H1 (cell line): ENCODE measurements at regions not wholly inside any gene's neighbourhood (a gene's known extent, or its start where the extent isn't known, plus 50 kb on each side); places are given as distances from the start of the nearest gene placed in this dataset.

ENCODE experiments used
- CTCF ChIA-PET: fragments of 300-600 bp; sonication (Branson Sonifier 250); formaldehyde crosslinking; loops from one replicate; lab custom pipeline; 2021; ENCODE audit not compliant: partially characterized antibody; lab: Charles Lee
- POLR2A ChIA-PET: fragments of 300-600 bp; sonication (Branson Sonifier 250); formaldehyde crosslinking; loops from one replicate; lab custom pipeline; 2021; ENCODE audit warnings: inconsistent platforms; ENCODE audit not compliant: partially characterized antibody; lab: Charles Lee
- DNase-seq, 2 experiments: peaks; one replicate each; pipeline versions ENCODE4 v3.0.0 to v3.0.0-alpha.2; 2010 to 2022; ENCODE audit warnings: low spot score in 2 of 2, low read depth in 1 of 2, mixed read lengths in 1 of 2
- FAIRE-seq: peaks from 2 replicates; lab custom pipeline; 2011; peaks lifted over from hg19 to GRCh38; lab: Jason Lieb, UNC
- H2AFZ ChIP-seq: 2 replicates; pipeline ENCODE4 v1.8.1; 2012; ENCODE audit warnings: low read length, inconsistent platforms
- H2AK5ac ChIP-seq: 2 replicates; pipeline ENCODE4 v1.6.1; 2013; ENCODE audit warnings: low read depth, low read length
- H2BK120ac ChIP-seq: replicated peaks from 2 replicates; pipeline ENCODE3; 2013; ENCODE audit warnings: low read depth, low read length, inconsistent platforms
- H2BK12ac ChIP-seq: 2 replicates; pipeline ENCODE4 v1.6.1; 2013; ENCODE audit warnings: low read depth, low read length
- H2BK15ac ChIP-seq: 2 replicates; pipeline ENCODE4 v1.6.1; 2013; ENCODE audit warnings: low read length
- H2BK20ac ChIP-seq: 2 replicates; pipeline ENCODE4 v1.6.1; 2013; ENCODE audit warnings: low read length
- H2BK5ac ChIP-seq: 2 replicates; pipeline ENCODE4 v1.6.1; 2013; ENCODE audit warnings: low read depth, low read length
- H3K14ac ChIP-seq: 2 replicates; pipeline ENCODE4 v1.6.1; 2013; ENCODE audit warnings: inconsistent platforms; ENCODE audit not compliant: insufficient read length
- H3K18ac ChIP-seq: 2 replicates; pipeline ENCODE4 v1.6.1; 2013; ENCODE audit warnings: low read length; ENCODE audit errors: extremely low read depth
- H3K23ac ChIP-seq: 2 replicates; pipeline ENCODE4 v1.6.1; 2013; ENCODE audit warnings: inconsistent platforms; ENCODE audit not compliant: insufficient read length
- H3K23me2 ChIP-seq: 2 replicates; pipeline ENCODE4 v1.6.1; 2013; ENCODE audit warnings: low read depth, low read length
- H3K27ac ChIP-seq: 2 replicates; pipeline ENCODE4 v1.6.1; 2011; ENCODE audit warnings: low read depth, low read length, inconsistent platforms
- H3K27me3 ChIP-seq, 4 experiments: replicated peaks in 1 of 4; 1 replicate in 1 of 4; 2 replicates in 3 of 4; pipeline versions ENCODE4 v1.6.1 to v1.8.1; 2011 to 2013; ENCODE audit warnings: low read length in 3 of 4, mild to moderate bottlenecking in 3 of 4, inconsistent platforms in 2 of 4, mixed read lengths in 2 of 4, moderate library complexity in 1 of 4; ENCODE audit not compliant: control insufficient read depth in 3 of 4, insufficient read depth in 3 of 4; ENCODE audit errors: extremely low read depth in 1 of 4
- H3K36me3 ChIP-seq, 4 experiments: 2 replicates each; pipeline versions ENCODE4 v1.6.1 to v1.8.1; 2011 to 2013; ENCODE audit warnings: mild to moderate bottlenecking in 4 of 4, low read length in 3 of 4, moderate library complexity in 2 of 4, control low read depth in 1 of 4, inconsistent platforms in 1 of 4; ENCODE audit not compliant: insufficient read depth in 4 of 4, control insufficient read depth in 2 of 4
- H3K4ac ChIP-seq: replicated peaks from 2 replicates; pipeline ENCODE3; 2013; ENCODE audit warnings: low read length, low read depth, mixed read lengths, inconsistent platforms; ENCODE audit not compliant: insufficient read length
- H3K4me1 ChIP-seq, 4 experiments: replicated peaks in 1 of 4; 1 replicate in 1 of 4; 2 replicates in 3 of 4; pipeline versions ENCODE4 v1.6.1 to v1.8.1; 2011 to 2013; ENCODE audit warnings: low read length in 3 of 4, inconsistent platforms in 2 of 4, mixed read lengths in 1 of 4; ENCODE audit not compliant: insufficient read depth in 4 of 4, control insufficient read depth in 3 of 4
- H3K4me2 ChIP-seq, 2 experiments: 2 replicates each; pipeline versions ENCODE4 v1.6.1 to v1.8.1; 2011 to 2013; ENCODE audit warnings: low read depth in 2 of 2, low read length in 2 of 2, control low read depth in 1 of 2, inconsistent platforms in 1 of 2, mild to moderate bottlenecking in 1 of 2; ENCODE audit not compliant: insufficient read depth in 1 of 2
- H3K4me3 ChIP-seq, 4 experiments: fragments of 200-600, 300-600 bp in 1 of 4; sonication (generic), shearing (Covaris generic), sonication (Bioruptor Twin) in 1 of 4; 2 replicates each; pipeline versions ENCODE4 v1.5.1 to v1.8.1; 2011 to 2016; ENCODE audit warnings: low read length in 4 of 4, low read depth in 3 of 4, control low read depth in 2 of 4, inconsistent platforms in 2 of 4, mild to moderate bottlenecking in 2 of 4, mixed read lengths in 1 of 4, moderate library complexity in 1 of 4; ENCODE audit not compliant: insufficient read depth in 2 of 4; ENCODE audit errors: extremely low read depth in 1 of 4
- H3K56ac ChIP-seq: replicated peaks from 2 replicates; pipeline ENCODE3; 2013; ENCODE audit warnings: low read depth, mild to moderate bottlenecking, mixed read lengths, low read length, inconsistent platforms; ENCODE audit not compliant: insufficient read length
- H3K79me1 ChIP-seq: 2 replicates; pipeline ENCODE4 v1.6.1; 2013; ENCODE audit warnings: low read depth, low read length, control low read depth
- H3K79me2 ChIP-seq, 2 experiments: 2 replicates each; pipeline versions ENCODE4 v1.6.1 to v1.8.1; 2012 to 2013; ENCODE audit warnings: low read length in 2 of 2, mild to moderate bottlenecking in 2 of 2, inconsistent platforms in 1 of 2; ENCODE audit not compliant: insufficient read depth in 2 of 2, control insufficient read depth in 1 of 2
- H3K9ac ChIP-seq, 4 experiments: replicated peaks in 1 of 4; 1 replicate in 1 of 4; 2 replicates in 3 of 4; pipeline versions ENCODE4 v1.6.1 to v1.8.1; 2011 to 2013; ENCODE audit warnings: low read depth in 3 of 4, low read length in 3 of 4, control low read depth in 2 of 4, mild to moderate bottlenecking in 2 of 4, moderate library complexity in 2 of 4, inconsistent platforms in 1 of 4; ENCODE audit errors: extremely low read depth in 1 of 4
- H3K9me3 ChIP-seq, 2 experiments: 2 replicates each; pipeline versions ENCODE4 v1.6.1 to v1.8.1; 2012 to 2013; ENCODE audit warnings: mild to moderate bottlenecking in 2 of 2, moderate library complexity in 2 of 2, control low read depth in 1 of 2, inconsistent platforms in 1 of 2, low read depth in 1 of 2, low read length in 1 of 2, mixed read lengths in 1 of 2; ENCODE audit not compliant: insufficient read depth in 2 of 2
- H4K20me1 ChIP-seq, 2 experiments: replicated peaks in 1 of 2; 2 replicates each; pipeline versions ENCODE3 to v1.8.1; 2011 to 2013; ENCODE audit warnings: inconsistent platforms in 2 of 2, low read length in 2 of 2, mild to moderate bottlenecking in 1 of 2; ENCODE audit not compliant: insufficient read depth in 2 of 2, control insufficient read depth in 1 of 2
- H4K5ac ChIP-seq: 2 replicates; pipeline ENCODE4 v1.6.1; 2013; ENCODE audit warnings: low read length, low read depth, mixed read lengths, inconsistent platforms; ENCODE audit not compliant: insufficient read length
- H4K8ac ChIP-seq: 2 replicates; pipeline ENCODE4 v1.8.0; 2013; ENCODE audit warnings: mild to moderate bottlenecking, moderate library complexity, low read length, inconsistent platforms; ENCODE audit not compliant: insufficient read depth; ENCODE audit errors: extremely low read depth
- H4K91ac ChIP-seq: replicated peaks from 2 replicates; pipeline ENCODE3; 2013; ENCODE audit warnings: low read length, mixed read lengths, inconsistent platforms; ENCODE audit not compliant: insufficient read length
- PHF8 ChIP-seq: fragments of 200-600 bp; sonication (generic); conservative IDR thresholded peaks from 2 replicates; pipeline ENCODE4 v1.7.1; 2012; ENCODE audit warnings: low read depth, mild to moderate bottlenecking, inconsistent platforms, low read length, moderate library complexity
- POU5F1 ChIP-seq: IDR thresholded peaks from 2 replicates; pipeline ENCODE4 v1.6.1; 2011; ENCODE audit warnings: low read depth, mild to moderate bottlenecking, low read length, moderate library complexity
- TCF12 ChIP-seq: IDR thresholded peaks from 2 replicates; pipeline ENCODE4 v1.6.1; 2011; ENCODE audit warnings: low read depth, mild to moderate bottlenecking, low read length
- WGBS, 2 experiments: shearing (Covaris generic) in 1 of 2; methylation state at CpG; one replicate each; pipeline versions ENCODE4 v1.1.6 to v1.1.7; 2013 to 2015; ENCODE audit warnings: low lambda C conversion rate in 2 of 2, mixed read lengths in 2 of 2, inconsistent platforms in 1 of 2, low coverage in 1 of 2, missing lambda C conversion rate in 1 of 2; ENCODE audit not compliant: insufficient replicate concordance in 2 of 2, insufficient coverage in 1 of 2, insufficient read length in 1 of 2; ENCODE audit errors: extremely low coverage in 1 of 2, missing lambda C conversion rate in 1 of 2; 5-methylcytosine and 5-hydroxymethylcytosine counted together

- Histone ChIP-seq H3K27me3 (no peaks in the 10 kb centered on the region), H3K14ac (no peak overlapping the region), H2BK12ac (no peak overlapping the region), H4K5ac (no peak overlapping the region), H2BK15ac (no peak overlapping the region), H3K4me1 (peaks cover 0 to 3% (median 0%) of the 10 kb centered on the region in 4 experiments; a peak in 1 of 7 replicates), H4K8ac (no peak overlapping the region), H2BK20ac (no peak overlapping the region), H3K9me3 (no peaks in the 10 kb centered on the region), H2AK5ac (no peak overlapping the region), H2BK120ac (no peak overlapping the region), H3K56ac (no peak overlapping the region), H3K27ac (no peak overlapping the region), H3K18ac (no peak overlapping the region), H3K9ac (no peak overlapping the region), H2BK5ac (no peak overlapping the region), H4K20me1 (no peaks in the 10 kb centered on the region), H3K4ac (no peak overlapping the region)
- POLR2A ChIA-PET = no interaction called here
- CTCF ChIA-PET = no interaction called here
- no peak for FAIRE-seq
- TF ChIP-seq POU5F1 = peak; percentile 87
- TF ChIP-seq TCF12 = no peak
- TF ChIP-seq PHF8 = no peak
- TF ChIP-seq, all 59 proteins: peak for 1
- Histone ChIP-seq H3K79me2 (no peaks in the 10 kb centered on the region), H3K79me1 (no peaks in the 10 kb centered on the region), H3K4me3 (no peak overlapping the region), H3K4me2 (no peak overlapping the region), H4K91ac (no peak overlapping the region), H3K23me2 (no peaks in the 10 kb centered on the region), H2AFZ (no peak overlapping the region), H3K36me3 (no peaks in the 10 kb centered on the region), H3K23ac (no peak overlapping the region)
- no peak for DNase-seq
- 52% methylated on average over 1 of the region's 1 CpG; no CpG with 5 or more reads in 1 of the 2 experiments for WGBS, 2 experiments
Measured at GRCh38 chr13:84230568-84230967, 348.3 kb upstream of the SLITRK1 start.
